Adipocyte (in vitro differentiated cells): ENCODE measurements at regions not wholly inside any gene's neighbourhood (a gene's known extent, or its start where the extent isn't known, plus 50 kb on each side); places are given as distances from the start of the nearest gene placed in this dataset.
"Not testable (repeated sequence)": the region's sequence is repeated elsewhere in the genome, so short reads cannot be mapped to it uniquely, and the experiment has no call there.

Source experiments
- DNase-seq: peaks from one replicate; pipeline ENCODE4 v3.0.0-alpha.2; 2015; ENCODE audit warnings: low read depth
- H3K27me3 ChIP-seq: replicated peaks from 2 replicates; pipeline ENCODE4 v1.7.0; 2013; ENCODE audit warnings: mild to moderate bottlenecking, low read length, moderate library complexity; ENCODE audit not compliant: control insufficient read depth, insufficient read depth
- H3K36me3 ChIP-seq: 2 replicates; pipeline ENCODE4 v1.7.0; 2013; ENCODE audit warnings: low read length, mild to moderate bottlenecking, moderate library complexity; ENCODE audit not compliant: control insufficient read depth, insufficient read depth, severe bottlenecking
- H3K4me1 ChIP-seq: 2 replicates; pipeline ENCODE4 v1.7.0; 2013; ENCODE audit warnings: mild to moderate bottlenecking, low read length, moderate library complexity; ENCODE audit not compliant: control insufficient read depth, insufficient read depth
- H3K4me3 ChIP-seq: 2 replicates; pipeline ENCODE4 v1.7.0; 2013; ENCODE audit warnings: mild to moderate bottlenecking, low read length, moderate library complexity
- H3K9ac ChIP-seq: 2 replicates; pipeline ENCODE4 v1.7.0; 2013; ENCODE audit warnings: mild to moderate bottlenecking, low read length, moderate library complexity
- H3K9me3 ChIP-seq: 2 replicates; pipeline ENCODE4 v1.7.0; 2013; ENCODE audit warnings: mild to moderate bottlenecking, low read length, moderate library complexity; ENCODE audit not compliant: control insufficient read depth

DNA sequence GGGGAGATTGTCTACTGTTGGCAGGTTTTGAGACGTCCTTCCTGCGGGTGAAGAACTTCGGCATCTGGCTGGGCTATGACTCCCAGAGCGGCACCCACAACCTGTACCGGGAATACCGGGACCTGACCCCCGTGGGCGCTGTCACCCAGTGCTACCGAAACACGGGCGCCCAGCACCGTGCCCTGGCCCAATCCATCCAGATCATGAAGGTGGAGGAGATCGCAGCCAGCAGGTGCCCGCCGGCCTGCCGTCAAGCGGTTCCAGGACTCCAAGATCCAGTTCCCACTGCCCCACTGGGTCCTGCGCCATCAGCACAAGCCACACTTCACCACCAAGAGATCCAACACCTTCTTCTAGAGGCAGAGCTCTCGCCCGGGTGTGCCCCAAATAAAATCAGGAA, 194.9 kb upstream of the EPHA6 start:
- no peaks in the 10 kb centered on the region for H3K27me3 ChIP-seq
- no peak for DNase-seq
- no peak overlapping the region for H3K4me3 ChIP-seq

DNA sequence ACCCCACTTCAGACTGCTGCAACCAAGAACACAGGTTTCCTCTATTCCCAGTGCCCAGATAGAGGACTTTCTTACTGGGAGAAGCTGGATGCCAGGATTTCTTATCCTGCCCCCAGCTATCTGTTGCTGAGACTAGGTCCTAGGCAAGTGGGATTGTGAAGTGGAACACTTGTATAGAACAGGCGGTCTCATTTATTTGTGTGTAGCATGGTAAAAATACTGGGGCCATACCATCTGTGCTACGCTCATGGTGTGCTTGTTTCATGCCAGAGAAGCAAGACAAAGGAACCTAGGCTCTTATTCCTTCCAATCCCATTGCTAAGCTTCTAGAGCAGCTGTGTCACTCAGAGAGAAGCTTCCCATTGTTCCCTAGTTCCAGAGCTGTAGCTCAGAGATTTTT, 191.5 kb upstream of the EPHA6 start:
- no peak for DNase-seq

More for the DNA sequence above, 194.9 kb upstream of the EPHA6 start:
- Histone ChIP-seq H3K36me3 (no peaks in the 10 kb centered on the region), H3K4me1 (no peaks in the 10 kb centered on the region), H3K9ac (no peak overlapping the region), H3K9me3 (no peaks in the 10 kb centered on the region)

DNA sequence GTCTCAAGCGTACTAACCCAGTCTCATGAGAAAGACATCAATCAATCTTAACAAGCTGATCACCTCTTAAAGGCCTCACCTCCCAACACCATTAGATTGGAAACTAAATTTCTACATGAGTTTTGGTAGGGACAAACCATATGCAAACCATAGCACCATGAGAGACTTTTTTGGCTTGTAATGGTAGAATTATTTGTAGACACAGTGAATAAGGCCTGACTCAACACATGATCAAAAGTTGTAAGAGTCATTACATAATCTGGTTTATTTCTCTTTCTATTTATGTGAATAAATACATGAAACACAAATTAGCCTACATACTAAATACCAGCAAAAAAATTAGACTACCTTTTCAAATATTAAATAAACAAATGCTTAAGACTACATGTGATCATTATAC, 183.3 kb upstream of the EPHA6 start:
- DNase-seq, result no peak
- Histone ChIP-seq H3K36me3 (no peaks in the 10 kb centered on the region), H3K4me3 (no peak overlapping the region), H3K27me3 (no peaks in the 10 kb centered on the region), H3K9ac (no peak overlapping the region), H3K9me3 (no peaks in the 10 kb centered on the region), H3K4me1 (no peaks in the 10 kb centered on the region)

More for the DNA sequence above, 191.5 kb upstream of the EPHA6 start:
- Histone ChIP-seq H3K27me3 (no peaks in the 10 kb centered on the region), H3K4me1 (no peaks in the 10 kb centered on the region), H3K9ac (no peak overlapping the region), H3K9me3 (no peaks in the 10 kb centered on the region), H3K36me3 (no peaks in the 10 kb centered on the region), H3K4me3 (no peak overlapping the region)

DNA sequence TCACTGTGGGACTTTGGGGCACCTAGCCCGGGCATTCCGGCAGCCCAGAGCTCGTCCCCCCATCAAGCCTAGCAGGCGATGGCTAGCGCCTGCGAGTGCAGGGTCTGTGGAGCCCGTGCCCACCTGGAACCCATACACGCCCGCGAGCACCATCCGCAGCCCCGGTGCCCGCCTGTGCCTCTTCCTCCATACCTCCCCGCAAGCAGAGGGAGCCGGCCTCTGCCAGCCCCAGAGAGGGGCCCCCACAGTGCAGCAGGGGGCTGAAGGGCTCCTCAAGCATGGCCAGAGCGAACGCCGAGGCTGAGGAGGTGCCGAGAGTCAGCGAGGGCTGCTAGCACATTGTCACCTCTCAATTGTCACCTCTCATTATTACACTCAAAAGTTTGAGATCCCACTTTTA, 167.8 kb upstream of the EPHA6 start:
- H3K36me3 ChIP-seq, result no peaks in the 10 kb centered on the region
- no peaks in the 10 kb centered on the region for H3K4me1 ChIP-seq
- H3K4me3 ChIP-seq, result no peak overlapping the region
- DNase-seq, result no peak
- H3K9me3 ChIP-seq, result no peaks in the 10 kb centered on the region
- no peak overlapping the region for H3K9ac ChIP-seq
- no peaks in the 10 kb centered on the region for H3K27me3 ChIP-seq

DNA sequence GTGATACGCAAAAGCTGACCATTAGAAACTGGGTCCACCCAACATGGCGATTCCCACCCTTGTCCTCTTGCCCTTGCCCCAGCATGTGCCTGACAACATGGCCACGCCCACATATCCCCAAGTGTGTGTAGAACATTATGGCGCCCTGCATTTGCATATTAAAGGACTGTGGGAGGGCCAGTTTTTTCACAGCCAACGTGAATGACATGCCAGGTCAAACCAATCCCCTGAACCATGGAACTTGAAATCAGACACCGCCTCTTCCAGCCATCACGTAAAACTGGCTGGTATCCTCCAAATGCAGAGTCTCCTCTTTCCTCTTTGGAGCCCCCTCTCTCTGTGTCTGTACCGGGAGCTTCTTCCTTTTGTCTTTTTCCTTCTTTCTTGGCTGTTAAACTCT, 156.7 kb upstream of the EPHA6 start:
- no peaks in the 10 kb centered on the region for H3K27me3 ChIP-seq
- no peak overlapping the region for H3K9ac ChIP-seq
- H3K4me3 ChIP-seq, result no peak overlapping the region
- H3K4me1 ChIP-seq, result no peaks in the 10 kb centered on the region
- no peaks in the 10 kb centered on the region for H3K36me3 ChIP-seq
- peaks cover 10% of the 10 kb centered on the region for H3K9me3 ChIP-seq
- DNase-seq, result no peak

DNA sequence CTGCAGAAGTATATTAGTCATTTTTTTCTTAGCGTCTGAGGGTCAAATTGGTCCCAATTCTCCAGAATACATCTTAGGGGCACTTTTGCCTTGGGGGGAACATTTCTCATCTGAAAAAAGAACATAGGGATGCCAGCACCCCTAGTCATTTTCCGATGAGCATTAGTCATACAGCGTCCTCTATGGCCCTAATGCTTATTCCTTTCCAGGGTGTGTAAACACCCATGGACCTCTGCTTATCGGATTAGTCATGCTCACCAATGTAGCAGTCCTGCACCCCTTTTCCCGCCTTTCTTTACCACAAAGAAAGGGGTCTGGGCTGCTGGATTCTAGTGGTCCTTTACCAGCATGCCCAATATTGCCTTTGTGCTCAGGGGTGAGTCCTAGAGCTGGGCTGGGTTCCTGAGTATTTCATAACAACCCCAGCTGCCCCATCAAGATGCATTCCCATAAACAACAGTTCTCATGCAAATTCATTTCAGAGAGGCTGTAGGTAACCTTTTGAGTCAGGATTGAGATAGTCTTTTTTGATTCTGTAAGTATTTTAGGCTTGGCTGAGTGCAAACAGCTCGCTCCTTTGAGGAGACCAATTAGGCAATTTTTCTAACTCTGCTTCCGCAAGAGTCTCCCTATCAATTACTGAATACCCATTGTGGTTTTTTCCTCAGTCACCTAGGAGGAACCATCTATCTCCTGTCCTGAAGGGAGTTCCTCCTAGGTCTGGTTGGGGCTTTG, 142.4 kb upstream of the EPHA6 start:
- not testable (repeated sequence) for H3K27me3 ChIP-seq, H3K9me3 ChIP-seq, H3K4me3 ChIP-seq, H3K4me1 ChIP-seq, H3K9ac ChIP-seq, H3K36me3 ChIP-seq
- peak; percentile 30 for DNase-seq

DNA sequence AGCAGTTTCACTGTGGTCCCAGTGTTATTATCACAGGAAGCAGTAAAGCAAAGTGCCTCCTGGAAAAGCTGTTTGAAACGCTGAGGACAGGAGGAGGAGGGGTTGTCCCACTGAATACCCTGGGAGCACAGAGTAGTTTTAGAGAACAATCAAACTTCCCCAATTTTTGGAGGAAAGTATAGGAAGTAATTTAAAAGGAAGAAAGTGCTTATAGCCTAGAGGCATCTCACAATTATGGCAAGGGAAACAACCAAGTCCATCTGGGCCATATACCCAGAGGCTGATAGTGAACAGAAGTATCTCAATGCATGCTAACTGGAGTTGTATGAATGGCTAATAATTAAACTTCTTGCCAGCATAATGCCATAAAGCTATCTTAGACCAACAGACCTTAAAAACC, 137.2 kb upstream of the EPHA6 start:
- Histone ChIP-seq H3K36me3 (no peaks in the 10 kb centered on the region), H3K4me3 (no peak overlapping the region), H3K9ac (no peak overlapping the region), H3K27me3 (no peaks in the 10 kb centered on the region), H3K9me3 (no peaks in the 10 kb centered on the region), H3K4me1 (no peaks in the 10 kb centered on the region)
- no peak for DNase-seq

DNA sequence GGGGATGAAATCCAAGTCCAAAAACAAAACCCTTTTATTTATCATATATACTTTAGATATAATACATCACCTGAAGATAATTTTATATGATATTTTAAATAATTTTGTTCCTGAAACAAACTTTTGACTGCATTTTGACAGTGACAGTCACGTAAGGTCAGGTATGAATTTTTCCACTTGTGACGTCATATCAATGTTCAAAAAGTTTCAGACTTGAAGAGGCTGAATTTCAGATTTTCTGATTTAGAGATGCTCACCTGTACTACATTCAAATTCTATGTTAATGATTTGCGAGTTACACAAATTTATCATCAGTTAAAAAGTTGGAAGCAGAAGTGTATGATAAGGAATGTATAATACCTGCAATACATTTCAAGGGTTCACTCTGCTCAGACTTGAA, 136.1 kb upstream of the EPHA6 start:
- no peaks in the 10 kb centered on the region for H3K9me3 ChIP-seq
- H3K4me3 ChIP-seq, result no peak overlapping the region
- no peaks in the 10 kb centered on the region for H3K4me1 ChIP-seq
- no peaks in the 10 kb centered on the region for H3K27me3 ChIP-seq
- H3K9ac ChIP-seq, result no peak overlapping the region
- H3K36me3 ChIP-seq, result no peaks in the 10 kb centered on the region
- no peak for DNase-seq

DNA sequence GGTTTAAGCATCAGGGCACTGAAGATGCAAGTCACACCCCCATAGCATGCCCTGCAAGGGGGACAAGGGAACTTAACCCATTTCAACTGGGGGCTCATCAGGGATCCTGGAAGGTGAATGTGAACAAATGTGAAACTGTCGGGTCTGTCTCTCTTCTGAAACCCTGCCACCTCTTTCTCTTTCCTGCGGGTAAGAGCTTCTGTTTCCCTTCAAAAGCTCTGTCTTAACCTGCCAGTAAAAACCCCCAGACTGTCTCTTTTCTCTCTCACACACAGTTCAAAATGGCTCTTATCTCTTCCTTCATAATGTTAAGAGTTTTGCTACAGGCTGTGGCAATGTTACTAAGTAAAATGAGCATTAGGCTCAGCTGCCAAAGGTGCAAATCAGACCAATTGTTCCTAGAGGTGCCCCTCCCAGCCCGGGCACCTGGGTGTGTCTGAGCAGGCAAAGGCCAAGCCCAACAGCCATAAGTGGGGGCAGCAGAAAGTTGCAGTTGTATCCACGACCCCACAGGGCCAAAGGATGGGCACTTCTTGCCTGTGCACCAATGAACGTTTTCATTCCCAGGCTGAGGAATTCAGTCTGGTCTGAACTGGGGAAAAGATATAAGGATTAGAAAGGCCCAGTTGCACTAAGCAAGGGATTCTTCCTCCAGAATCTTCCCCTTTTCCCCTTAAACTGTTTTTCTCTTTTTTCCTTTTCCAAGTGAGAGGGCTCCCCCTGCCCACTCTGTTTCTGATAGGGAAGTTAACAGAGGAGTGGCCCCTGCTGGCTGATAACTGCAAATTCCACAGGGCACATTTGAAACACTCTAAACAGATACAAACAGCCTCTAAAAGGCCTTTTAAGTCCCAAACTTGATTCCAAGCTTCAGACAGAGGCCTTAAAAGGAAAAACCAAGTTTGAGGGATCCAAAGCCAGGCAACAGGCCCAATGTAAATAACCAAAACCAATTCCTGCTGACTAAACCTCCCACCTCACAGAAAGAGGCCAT, 113.8 kb upstream of the EPHA6 start:
- Histone ChIP-seq H3K9me3 (peaks cover 8% of the 10 kb centered on the region), H3K4me1 (no peaks in the 10 kb centered on the region), H3K9ac (no peak overlapping the region), H3K4me3 (no peak overlapping the region), H3K27me3 (no peaks in the 10 kb centered on the region), H3K36me3 (no peaks in the 10 kb centered on the region)
- peak; percentile 18 for DNase-seq

DNA sequence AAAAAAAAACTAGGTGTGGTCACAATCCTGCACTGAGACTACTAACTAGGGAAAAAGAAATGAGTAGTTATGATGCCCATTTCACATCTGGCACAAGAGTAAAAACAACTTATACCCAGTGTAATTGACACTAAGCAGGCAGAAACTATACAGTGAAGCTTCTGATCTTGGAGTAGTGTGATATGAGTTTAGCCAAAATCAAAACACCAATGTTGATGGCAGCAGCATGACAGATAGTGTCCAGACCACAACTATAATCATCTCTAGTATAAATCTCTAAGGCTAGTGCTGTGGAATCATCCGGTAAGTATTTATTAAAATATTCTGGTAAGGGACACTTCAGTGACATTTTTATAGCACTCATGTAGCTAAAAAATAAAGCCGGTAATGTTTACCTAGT, 108.5 kb upstream of the EPHA6 start:
- no peaks in the 10 kb centered on the region for H3K4me1 ChIP-seq
- no peaks in the 10 kb centered on the region for H3K9me3 ChIP-seq
- H3K36me3 ChIP-seq, result no peaks in the 10 kb centered on the region
- DNase-seq, result peak; percentile 20
- H3K27me3 ChIP-seq, result no peaks in the 10 kb centered on the region
- H3K4me3 ChIP-seq, result no peak overlapping the region
- no peak overlapping the region for H3K9ac ChIP-seq

- no peaks in the 10 kb centered on the region for H3K36me3 ChIP-seq
- no peaks in the 10 kb centered on the region for H3K4me1 ChIP-seq
- no peak overlapping the region for H3K9ac ChIP-seq
- H3K4me3 ChIP-seq, result no peak overlapping the region
- H3K9me3 ChIP-seq, result no peaks in the 10 kb centered on the region
- DNase-seq, result peak; percentile 49
- H3K27me3 ChIP-seq, result no peaks in the 10 kb centered on the region
Measured at GRCh38 chr3:96706509-96706908, 107.9 kb upstream of the EPHA6 start.
